Stomach (tissue), 4 donors: ENCODE measurements at regions not wholly inside any gene's neighbourhood (a gene's known extent, or its start where the extent isn't known, plus 50 kb on each side); places are given as distances from the start of the nearest gene placed in this dataset.

Source experiments
- POLR2A ChIP-seq, 4 donors: fragments of 450-650 bp; IDR thresholded peaks; one replicate each; pipeline ENCODE4 v1.6.1; 2016; ENCODE audit warnings: antibody characterized with exemption in 4 of 4, control low read depth in 2 of 4, mild to moderate bottlenecking in 1 of 4, moderate library complexity in 1 of 4
- POLR2AphosphoS5 ChIP-seq, 3 donors: sonication (generic); formaldehyde crosslinking; IDR thresholded peaks; one replicate each; pipeline ENCODE4 v1.6.1; 2016; ENCODE audit warnings: antibody characterized with exemption in 3 of 3
- TF ChIP-seq, protein P1 (sequence below), 7 experiments: fragments of 450-650 bp in 4 of 7; fragments of 200-600 bp in 3 of 7; sonication (generic) in 3 of 7; IDR thresholded peaks; one replicate each; pipeline ENCODE4 v1.5.1; 2016 to 2019; ENCODE audit warnings: antibody characterized with exemption in 7 of 7, control low read depth in 2 of 7, mild to moderate bottlenecking in 1 of 7

DNA sequence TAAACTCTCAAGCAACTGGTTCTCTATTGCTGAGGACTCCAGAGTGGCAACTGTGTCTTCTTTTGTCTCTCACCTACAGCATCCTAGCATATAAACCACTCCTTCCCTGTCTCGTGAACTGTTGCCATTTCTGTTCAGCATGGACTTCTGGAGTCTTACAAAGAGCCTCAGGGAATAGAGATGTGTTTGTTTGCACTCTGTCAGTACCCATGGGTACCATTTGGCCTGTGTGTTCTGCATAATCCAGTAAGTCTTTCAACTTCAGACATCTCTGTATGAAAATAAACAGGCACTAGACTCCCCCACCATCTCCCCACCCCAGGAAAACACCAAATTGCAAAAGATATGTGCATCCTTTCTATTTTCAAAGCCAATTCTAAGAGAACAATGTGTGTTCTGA, 1351.6 kb upstream of the PABPC4L start:
- TF ChIP-seq, protein P1, sequence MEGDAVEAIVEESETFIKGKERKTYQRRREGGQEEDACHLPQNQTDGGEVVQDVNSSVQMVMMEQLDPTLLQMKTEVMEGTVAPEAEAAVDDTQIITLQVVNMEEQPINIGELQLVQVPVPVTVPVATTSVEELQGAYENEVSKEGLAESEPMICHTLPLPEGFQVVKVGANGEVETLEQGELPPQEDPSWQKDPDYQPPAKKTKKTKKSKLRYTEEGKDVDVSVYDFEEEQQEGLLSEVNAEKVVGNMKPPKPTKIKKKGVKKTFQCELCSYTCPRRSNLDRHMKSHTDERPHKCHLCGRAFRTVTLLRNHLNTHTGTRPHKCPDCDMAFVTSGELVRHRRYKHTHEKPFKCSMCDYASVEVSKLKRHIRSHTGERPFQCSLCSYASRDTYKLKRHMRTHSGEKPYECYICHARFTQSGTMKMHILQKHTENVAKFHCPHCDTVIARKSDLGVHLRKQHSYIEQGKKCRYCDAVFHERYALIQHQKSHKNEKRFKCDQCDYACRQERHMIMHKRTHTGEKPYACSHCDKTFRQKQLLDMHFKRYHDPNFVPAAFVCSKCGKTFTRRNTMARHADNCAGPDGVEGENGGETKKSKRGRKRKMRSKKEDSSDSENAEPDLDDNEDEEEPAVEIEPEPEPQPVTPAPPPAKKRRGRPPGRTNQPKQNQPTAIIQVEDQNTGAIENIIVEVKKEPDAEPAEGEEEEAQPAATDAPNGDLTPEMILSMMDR (IDR thresholded peaks at IDR 0.05), result no peak
- TF ChIP-seq POLR2A (IDR thresholded peaks at IDR 0.05) (no peak), POLR2AphosphoS5 (IDR thresholded peaks at IDR 0.05) (no peak)
